Hepatocyte (in vitro differentiated cells): ENCODE measurements at regions not wholly inside any gene's neighbourhood (a gene's known extent, or its start where the extent isn't known, plus 50 kb on each side); places are given as distances from the start of the nearest gene placed in this dataset.

Experiments used
- DNase-seq: peaks from one replicate; pipeline ENCODE4 v3.0.0-alpha.2; 2016; ENCODE audit warnings: low spot score
- H2AFZ ChIP-seq: fragments of 200-600 bp; sonication (generic); 2 replicates; pipeline ENCODE4 v1.6.0; 2016; ENCODE audit warnings: antibody characterized with exemption, mild to moderate bottlenecking
- H3K27ac ChIP-seq: fragments of 200-600 bp; sonication (generic); 2 replicates; pipeline ENCODE4 v1.5.1; 2016; ENCODE audit warnings: mild to moderate bottlenecking
- H3K27me3 ChIP-seq: fragments of 200-600 bp; sonication (generic); 2 replicates; pipeline ENCODE4 v1.6.1; 2016
- H3K36me3 ChIP-seq: fragments of 200-600 bp; sonication (generic); replicated peaks from 2 replicates; pipeline ENCODE4 v1.5.1; 2016; ENCODE audit warnings: low read depth; ENCODE audit not compliant: insufficient read depth
- H3K4me1 ChIP-seq: fragments of 200-600 bp; sonication (generic); 2 replicates; pipeline ENCODE4 v1.5.1; 2016; ENCODE audit warnings: mild to moderate bottlenecking, moderate library complexity; ENCODE audit not compliant: insufficient read depth
- H3K4me2 ChIP-seq: fragments of 200-600 bp; sonication (generic); 2 replicates; pipeline ENCODE4 v1.6.0; 2016
- H3K4me3 ChIP-seq: fragments of 200-600 bp; sonication (generic); 2 replicates; pipeline ENCODE4 v1.5.1; 2016; ENCODE audit warnings: mild to moderate bottlenecking
- H3K79me2 ChIP-seq: fragments of 200-600 bp; sonication (generic); 2 replicates; pipeline ENCODE4 v1.6.0; 2017; ENCODE audit warnings: mild to moderate bottlenecking
- H3K9me2 ChIP-seq: fragments of 200-600 bp; sonication (generic); replicated peaks from 2 replicates; pipeline ENCODE4 v1.6.0; 2017; ENCODE audit warnings: mild to moderate bottlenecking; ENCODE audit not compliant: insufficient read depth
- H3K9me3 ChIP-seq: fragments of 200-600 bp; sonication (generic); 2 replicates; pipeline ENCODE4 v1.5.1; 2016; ENCODE audit warnings: low read depth, mild to moderate bottlenecking
- H4K20me1 ChIP-seq: fragments of 200-600 bp; sonication (generic); 2 replicates; pipeline ENCODE4 v1.6.0; 2016; ENCODE audit warnings: mild to moderate bottlenecking; ENCODE audit not compliant: insufficient read depth, poor library complexity, severe bottlenecking
- EZH2 ChIP-seq: fragments of 200-600 bp; sonication (generic); IDR thresholded peaks from 2 replicates; pipeline ENCODE4 v1.6.1; 2016; ENCODE audit warnings: antibody characterized with exemption, mild to moderate bottlenecking, borderline replicate concordance
- EZH2phosphoT487 ChIP-seq: fragments of 200-600 bp; sonication (generic); IDR thresholded peaks from one replicate; pipeline ENCODE4 v1.6.1; 2018; ENCODE audit warnings: antibody characterized with exemption, mild to moderate bottlenecking, low read depth, moderate library complexity; ENCODE audit not compliant: unreplicated experiment, severe bottlenecking
- WGBS: methylation state at CpG from one replicate; pipeline ENCODE4 v1.1.6; 2016; ENCODE audit warnings: low lambda C conversion rate; ENCODE audit errors: missing lambda C conversion rate; 5-methylcytosine and 5-hydroxymethylcytosine counted together
- TF ChIP-seq, protein P1 (sequence below): fragments of 200-600 bp; sonication (generic); IDR thresholded peaks from 2 replicates; pipeline ENCODE4 v1.5.1; 2016; ENCODE audit warnings: antibody characterized with exemption, mild to moderate bottlenecking; ENCODE audit not compliant: poor library complexity

DNA sequence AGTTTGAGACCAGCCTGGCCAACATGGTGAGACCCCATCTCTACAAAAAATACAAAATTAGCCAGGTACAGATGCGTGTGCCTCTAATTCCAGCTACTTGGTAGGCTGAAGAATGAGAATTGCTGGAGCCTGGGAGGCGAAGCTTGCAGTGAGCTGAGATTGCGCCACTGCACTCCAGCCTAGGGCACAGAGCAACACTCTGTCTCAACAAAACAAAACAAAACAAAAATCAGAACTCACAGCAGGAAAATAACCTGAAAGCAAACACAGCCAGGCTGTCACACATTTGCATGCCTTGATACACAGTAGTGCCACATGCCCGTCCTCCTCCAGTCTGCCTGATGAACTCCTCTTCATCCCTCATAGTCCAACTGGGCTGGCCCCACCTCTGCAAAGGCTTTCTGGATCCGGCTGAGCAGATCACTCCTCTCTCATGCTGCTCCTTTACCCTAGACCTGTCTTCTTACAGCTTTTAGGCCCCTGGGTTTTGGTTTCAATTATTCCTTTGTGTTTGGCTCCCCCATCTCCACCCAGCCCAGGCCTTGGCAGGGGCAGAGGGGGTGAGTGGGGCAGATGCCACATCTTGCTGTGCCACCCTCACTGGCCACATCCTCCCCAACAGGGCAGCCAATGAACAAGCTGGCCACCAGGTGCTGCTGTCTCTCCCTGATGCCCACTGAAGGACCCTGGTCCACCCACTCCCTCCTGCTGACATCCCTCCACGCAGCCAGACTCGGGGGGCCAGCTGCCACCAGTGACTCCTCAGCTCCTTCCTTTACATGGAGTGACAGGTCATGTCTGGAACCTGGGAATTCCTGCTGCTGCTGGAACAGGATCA, 62.0 kb upstream of the GGTA1 start:
- Histone ChIP-seq H3K4me3 (no peak overlapping the region), H3K36me3 (no peaks in the 10 kb centered on the region), H3K27ac (no peak overlapping the region), H2AFZ (no peak overlapping the region), H3K9me3 (no peaks in the 10 kb centered on the region), H4K20me1 (no peaks in the 10 kb centered on the region), H3K4me1 (peaks cover 10% of the 10 kb centered on the region), H3K27me3 (no peaks in the 10 kb centered on the region), H3K9me2 (no peaks in the 10 kb centered on the region), H3K4me2 (no peak overlapping the region), H3K79me2 (no peaks in the 10 kb centered on the region)
- 95% methylated on average over 7 of the region's 7 CpGs for WGBS
- no peak for DNase-seq
- TF ChIP-seq, protein P1, sequence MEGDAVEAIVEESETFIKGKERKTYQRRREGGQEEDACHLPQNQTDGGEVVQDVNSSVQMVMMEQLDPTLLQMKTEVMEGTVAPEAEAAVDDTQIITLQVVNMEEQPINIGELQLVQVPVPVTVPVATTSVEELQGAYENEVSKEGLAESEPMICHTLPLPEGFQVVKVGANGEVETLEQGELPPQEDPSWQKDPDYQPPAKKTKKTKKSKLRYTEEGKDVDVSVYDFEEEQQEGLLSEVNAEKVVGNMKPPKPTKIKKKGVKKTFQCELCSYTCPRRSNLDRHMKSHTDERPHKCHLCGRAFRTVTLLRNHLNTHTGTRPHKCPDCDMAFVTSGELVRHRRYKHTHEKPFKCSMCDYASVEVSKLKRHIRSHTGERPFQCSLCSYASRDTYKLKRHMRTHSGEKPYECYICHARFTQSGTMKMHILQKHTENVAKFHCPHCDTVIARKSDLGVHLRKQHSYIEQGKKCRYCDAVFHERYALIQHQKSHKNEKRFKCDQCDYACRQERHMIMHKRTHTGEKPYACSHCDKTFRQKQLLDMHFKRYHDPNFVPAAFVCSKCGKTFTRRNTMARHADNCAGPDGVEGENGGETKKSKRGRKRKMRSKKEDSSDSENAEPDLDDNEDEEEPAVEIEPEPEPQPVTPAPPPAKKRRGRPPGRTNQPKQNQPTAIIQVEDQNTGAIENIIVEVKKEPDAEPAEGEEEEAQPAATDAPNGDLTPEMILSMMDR = peak; percentile 5
- TF ChIP-seq EZH2 = no peak

DNA sequence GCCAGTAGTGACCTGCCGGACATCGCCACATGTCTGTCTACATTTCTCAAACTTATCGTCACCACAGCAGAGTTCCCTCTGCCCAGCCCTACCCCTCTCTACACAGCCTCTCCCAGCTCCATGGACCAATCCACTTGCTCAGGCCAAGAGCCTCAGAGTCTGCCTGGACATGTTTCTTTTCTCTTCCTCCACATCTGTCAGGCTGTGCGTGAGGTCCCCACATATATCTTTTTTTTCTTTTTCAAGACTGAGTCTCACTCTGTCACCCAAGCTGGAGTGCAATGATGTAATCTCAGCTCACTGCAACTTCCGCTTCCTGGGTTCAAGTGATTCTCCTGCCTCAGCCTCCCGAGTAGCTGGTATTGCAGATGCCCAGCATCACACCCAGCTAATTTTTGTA, 62.7 kb upstream of the GGTA1 start:
- Histone ChIP-seq H3K4me2 (no peak overlapping the region), H3K27ac (no peak overlapping the region), H3K9me3 (no peaks in the 10 kb centered on the region), H3K79me2 (no peaks in the 10 kb centered on the region), H3K27me3 (no peaks in the 10 kb centered on the region), H3K36me3 (no peaks in the 10 kb centered on the region), H3K9me2 (no peaks in the 10 kb centered on the region), H2AFZ (no peak overlapping the region), H3K4me1 (peaks cover 10% of the 10 kb centered on the region), H4K20me1 (no peaks in the 10 kb centered on the region), H3K4me3 (no peak overlapping the region)
- no peak for DNase-seq
- TF ChIP-seq EZH2phosphoT487 (no peak), EZH2 (no peak)
- TF ChIP-seq, protein P1 = no peak
- 82% methylated on average over 6 of the region's 6 CpGs for WGBS

DNA sequence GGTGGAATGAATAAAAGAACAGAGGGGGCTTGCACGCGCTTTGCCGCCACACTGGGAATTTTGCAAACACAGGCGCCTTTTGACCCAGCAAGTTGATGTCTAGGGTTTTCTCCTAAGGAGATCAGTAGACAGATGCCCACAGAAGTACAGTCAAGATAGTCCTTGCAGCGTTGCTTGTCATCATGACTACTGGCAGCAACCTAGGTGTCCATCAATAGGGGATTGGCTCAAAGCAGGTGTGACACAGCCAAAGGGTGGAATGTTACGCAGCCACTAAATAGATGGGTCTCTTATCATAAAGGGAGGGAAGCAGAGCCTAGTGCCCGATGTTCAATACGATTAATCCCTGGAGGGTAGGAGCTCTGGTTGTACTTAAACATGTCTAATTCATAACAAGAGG, 63.8 kb upstream of the GGTA1 start:
- no peak overlapping the region for H2AFZ ChIP-seq
- 93% methylated on average over 8 of the region's 8 CpGs for WGBS

More for the DNA sequence above, 63.8 kb upstream of the GGTA1 start:
- Histone ChIP-seq H3K36me3 (no peaks in the 10 kb centered on the region), H3K9me2 (no peaks in the 10 kb centered on the region), H3K9me3 (no peaks in the 10 kb centered on the region), H3K4me3 (no peak overlapping the region), H3K27ac (no peak overlapping the region), H3K79me2 (no peaks in the 10 kb centered on the region), H3K27me3 (no peaks in the 10 kb centered on the region), H4K20me1 (no peaks in the 10 kb centered on the region), H3K4me2 (no peak overlapping the region), H3K4me1 (peaks cover 7% of the 10 kb centered on the region)
- TF ChIP-seq EZH2 (no peak), EZH2phosphoT487 (no peak)
- TF ChIP-seq, protein P1 = no peak
- DNase-seq = no peak
